ENCODE measurements at regions not wholly inside any gene's neighbourhood (a gene's known extent, or its start where the extent isn't known, plus 50 kb on each side); places are given as distances from the start of the nearest gene placed in this dataset.

DNA sequence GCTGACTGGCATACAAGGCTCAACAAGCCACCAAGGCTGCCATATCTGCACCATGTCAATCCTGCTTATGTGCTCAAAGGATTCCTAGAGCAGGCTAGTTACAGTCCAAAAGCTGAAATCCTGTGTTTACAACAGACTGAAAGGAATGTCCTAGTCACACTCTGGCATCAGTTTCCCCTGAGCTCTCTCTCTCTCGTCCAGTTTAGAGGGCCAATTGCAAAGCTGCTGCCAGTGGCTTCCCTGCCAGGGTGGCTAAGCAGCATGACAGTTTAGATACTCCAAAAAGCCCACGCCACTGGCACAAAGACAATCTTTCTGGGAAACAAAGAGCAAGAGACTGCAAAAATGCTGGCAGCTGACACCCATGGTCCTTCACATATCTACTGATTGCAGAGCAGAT lies 392.1 kb downstream of the RPS29 start:
- TF ChIP-seq, protein P1, sequence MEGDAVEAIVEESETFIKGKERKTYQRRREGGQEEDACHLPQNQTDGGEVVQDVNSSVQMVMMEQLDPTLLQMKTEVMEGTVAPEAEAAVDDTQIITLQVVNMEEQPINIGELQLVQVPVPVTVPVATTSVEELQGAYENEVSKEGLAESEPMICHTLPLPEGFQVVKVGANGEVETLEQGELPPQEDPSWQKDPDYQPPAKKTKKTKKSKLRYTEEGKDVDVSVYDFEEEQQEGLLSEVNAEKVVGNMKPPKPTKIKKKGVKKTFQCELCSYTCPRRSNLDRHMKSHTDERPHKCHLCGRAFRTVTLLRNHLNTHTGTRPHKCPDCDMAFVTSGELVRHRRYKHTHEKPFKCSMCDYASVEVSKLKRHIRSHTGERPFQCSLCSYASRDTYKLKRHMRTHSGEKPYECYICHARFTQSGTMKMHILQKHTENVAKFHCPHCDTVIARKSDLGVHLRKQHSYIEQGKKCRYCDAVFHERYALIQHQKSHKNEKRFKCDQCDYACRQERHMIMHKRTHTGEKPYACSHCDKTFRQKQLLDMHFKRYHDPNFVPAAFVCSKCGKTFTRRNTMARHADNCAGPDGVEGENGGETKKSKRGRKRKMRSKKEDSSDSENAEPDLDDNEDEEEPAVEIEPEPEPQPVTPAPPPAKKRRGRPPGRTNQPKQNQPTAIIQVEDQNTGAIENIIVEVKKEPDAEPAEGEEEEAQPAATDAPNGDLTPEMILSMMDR (IDR thresholded peaks at IDR 0.05; ENCODE audit: insufficient read depth, low read depth, low read length): no peak
- H3K4me3 ChIP-seq (ENCODE audit: low read depth, low read length): no peak overlapping the region
- no peak for DNase-seq (ENCODE audit: low read depth)

DNA sequence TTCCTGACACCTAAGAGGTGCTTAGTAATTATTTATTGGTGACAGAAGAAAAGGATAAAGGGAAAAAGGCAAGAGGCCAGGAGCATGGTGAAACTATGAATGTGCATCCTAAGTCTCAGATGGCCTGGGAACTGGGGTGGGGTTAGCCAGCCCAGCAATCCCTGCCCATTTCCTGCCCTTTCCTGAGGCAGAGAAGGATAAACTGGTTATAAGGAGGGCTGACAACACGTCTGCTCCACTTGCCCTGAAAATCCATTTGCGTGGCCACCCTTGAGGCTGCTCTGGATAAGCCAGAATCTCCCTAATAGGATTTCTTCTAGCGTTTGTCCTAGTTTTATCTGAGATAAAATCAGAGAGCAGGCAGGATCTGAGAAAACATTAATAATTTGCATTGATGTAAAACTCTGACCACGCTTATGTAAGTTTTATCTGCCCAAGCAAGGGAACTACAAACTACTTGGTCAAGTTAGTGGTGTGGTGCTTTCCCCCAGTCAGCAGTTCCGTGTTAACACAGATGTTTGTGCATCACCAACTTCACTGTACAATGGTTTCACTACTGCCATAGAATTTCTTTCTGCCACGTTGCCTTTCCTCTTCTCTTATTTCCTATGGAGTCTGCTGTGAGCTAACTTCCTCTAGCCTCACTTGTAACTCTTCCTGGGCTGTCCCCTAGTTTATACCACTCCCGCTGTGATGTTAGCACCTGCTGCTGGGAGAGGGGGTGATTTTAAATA lies 392.7 kb downstream of the RPS29 start:
- TF ChIP-seq, protein P1 (IDR thresholded peaks at IDR 0.05; ENCODE audit: insufficient read depth, low read depth, low read length): no peak
- DNase-seq (ENCODE audit: low read depth): no peak
- no peak overlapping the region for H3K4me3 ChIP-seq (ENCODE audit: low read depth, low read length)

DNA sequence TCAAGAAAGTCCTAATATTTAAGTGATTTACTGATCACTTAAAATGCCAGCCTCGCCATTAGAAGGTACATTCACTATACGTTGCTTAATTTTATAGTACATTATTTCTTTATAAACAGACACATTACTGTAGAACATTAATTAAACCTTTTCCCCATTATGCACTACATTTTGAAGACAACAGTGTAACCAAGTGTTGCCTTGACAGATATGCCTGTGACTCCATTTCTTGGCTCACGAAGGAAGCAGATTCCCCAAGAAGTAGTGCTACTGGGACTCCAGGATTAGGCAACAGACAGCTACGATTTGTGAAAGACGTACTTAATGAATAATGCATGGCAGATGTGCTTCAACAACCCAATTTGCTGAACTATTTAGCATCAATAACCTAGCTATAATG lies 394.8 kb downstream of the RPS29 start:
- TF ChIP-seq, protein P1 (IDR thresholded peaks at IDR 0.05; ENCODE audit: insufficient read depth, low read depth, low read length): no peak
- no peak overlapping the region for H3K4me3 ChIP-seq (ENCODE audit: low read depth, low read length)
- no peak for DNase-seq (ENCODE audit: low read depth)

DNA sequence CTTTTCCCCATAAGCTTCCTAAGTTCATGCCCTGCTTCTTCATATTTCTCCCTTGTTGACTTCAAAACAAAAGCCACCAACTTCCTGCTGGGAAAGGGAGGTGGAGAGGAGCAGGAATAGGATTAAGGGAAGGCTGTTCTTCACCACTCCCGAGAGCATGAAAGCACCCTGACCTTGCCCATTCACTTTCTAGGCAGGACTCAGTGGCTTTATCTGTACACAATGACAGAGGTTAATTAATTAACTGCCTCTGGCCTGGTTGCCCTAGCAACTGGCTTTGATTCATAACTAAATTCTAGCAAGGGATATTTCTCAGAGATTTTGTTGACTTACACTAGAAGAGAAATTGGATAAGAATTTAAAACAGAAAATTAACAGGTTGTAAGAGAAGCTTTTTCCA lies 396.8 kb downstream of the RPS29 start:
- TF ChIP-seq, protein P1 (IDR thresholded peaks at IDR 0.05; ENCODE audit: insufficient read depth, low read depth, low read length): no peak
- no peak overlapping the region for H3K4me3 ChIP-seq (ENCODE audit: low read depth, low read length)
- no peak for DNase-seq (ENCODE audit: low read depth)

DNA sequence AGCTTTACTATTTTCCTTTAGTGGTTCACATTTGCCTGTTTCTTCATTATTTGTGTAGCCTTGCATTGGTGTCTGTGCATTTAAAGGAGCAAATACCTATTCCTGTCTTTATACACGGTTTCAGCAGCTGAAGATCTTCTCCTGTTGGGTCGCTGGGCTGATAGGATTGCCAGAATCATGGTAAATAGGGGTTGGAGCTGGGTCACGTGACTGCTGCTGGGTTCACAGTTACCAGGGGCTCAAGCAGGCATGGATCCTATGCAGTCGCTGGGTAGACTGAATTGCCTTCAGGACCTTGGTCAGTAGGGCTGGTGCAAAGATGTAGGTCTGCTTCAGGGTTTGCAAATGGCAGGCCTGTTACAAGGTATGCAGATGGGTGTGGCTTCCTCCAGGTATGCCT lies 398.4 kb downstream of the RPS29 start:
- no peak for DNase-seq (ENCODE audit: low read depth)
- TF ChIP-seq, protein P1 (IDR thresholded peaks at IDR 0.05; ENCODE audit: insufficient read depth, low read depth, low read length): no peak

DNA sequence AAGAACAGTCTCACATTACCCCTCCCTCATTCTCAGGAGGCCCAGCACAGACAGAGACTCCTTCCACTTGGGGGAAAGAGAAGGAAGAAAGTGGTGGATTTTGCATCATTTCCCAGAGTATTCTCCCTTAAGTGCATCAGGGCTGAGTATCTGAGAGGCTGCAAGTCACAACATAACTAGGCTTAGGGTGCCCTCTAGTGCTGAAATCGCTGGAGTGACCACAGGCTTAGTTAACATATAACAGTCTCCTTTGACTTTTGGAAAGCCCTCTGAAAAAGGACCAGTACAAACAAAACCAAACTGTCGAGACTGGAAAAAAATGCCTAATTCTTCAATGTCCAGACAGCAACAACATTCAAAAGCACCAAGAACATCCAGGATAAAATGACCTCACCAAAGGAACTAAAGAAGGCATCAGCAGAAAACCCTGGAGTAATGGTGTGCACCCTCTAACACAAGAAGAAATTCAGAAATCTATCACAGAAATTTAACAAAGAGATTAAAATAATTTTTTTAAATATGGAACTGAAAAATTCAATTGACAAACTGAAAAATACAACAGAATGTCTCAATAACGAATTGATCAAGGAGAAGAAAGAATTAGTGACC lies 412.3 kb downstream of the RPS29 start:
- H3K4me3 ChIP-seq (ENCODE audit: low read depth, low read length): no peak overlapping the region
- peak; percentile 66 for DNase-seq (ENCODE audit: low read depth)
- TF ChIP-seq, protein P1 (IDR thresholded peaks at IDR 0.05; ENCODE audit: insufficient read depth, low read depth, low read length): peak; percentile 65

More for the DNA sequence above, 398.4 kb downstream of the RPS29 start:
- no peak overlapping the region for H3K4me3 ChIP-seq (ENCODE audit: low read depth, low read length)

All from fibroblast of villous mesenchyme (primary cell).